NCI-H187 treated with DMSO at 0.1 percent for 48 hours (cell line): ENCODE measurements at regions not wholly inside any gene's neighbourhood (a gene's known extent, or its start where the extent isn't known, plus 50 kb on each side); places are given as distances from the start of the nearest gene placed in this dataset.
"Not testable (repeated sequence)": the region's sequence is repeated elsewhere in the genome, so short reads cannot be mapped to it uniquely, and the experiment has no call there.

Source experiments
- DNase-seq: peaks from one replicate; lab custom pipeline; 2025; lab: John Stamatoyannopoulos, UW

DNA sequence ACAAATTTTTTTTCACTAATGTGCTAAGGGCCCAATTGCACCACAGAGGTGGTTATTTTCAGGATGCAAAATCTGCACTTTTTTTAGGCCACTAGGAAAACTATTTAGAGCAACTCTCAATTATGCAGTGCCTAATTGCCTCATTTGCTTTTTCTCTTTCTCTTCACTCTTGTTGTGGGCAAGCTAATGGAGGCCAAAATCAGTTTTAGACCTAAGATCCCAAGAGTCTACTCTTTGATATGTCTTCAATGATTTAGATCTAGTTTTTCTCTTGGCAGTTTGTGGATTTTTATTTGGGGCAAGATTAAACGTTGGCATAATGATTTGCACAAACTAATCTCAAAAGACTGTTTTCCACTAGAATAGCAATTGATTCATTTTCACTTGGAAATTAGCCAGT, 1996.9 kb downstream of the LRRC4C start:
- DNase-seq, result no peak

DNA sequence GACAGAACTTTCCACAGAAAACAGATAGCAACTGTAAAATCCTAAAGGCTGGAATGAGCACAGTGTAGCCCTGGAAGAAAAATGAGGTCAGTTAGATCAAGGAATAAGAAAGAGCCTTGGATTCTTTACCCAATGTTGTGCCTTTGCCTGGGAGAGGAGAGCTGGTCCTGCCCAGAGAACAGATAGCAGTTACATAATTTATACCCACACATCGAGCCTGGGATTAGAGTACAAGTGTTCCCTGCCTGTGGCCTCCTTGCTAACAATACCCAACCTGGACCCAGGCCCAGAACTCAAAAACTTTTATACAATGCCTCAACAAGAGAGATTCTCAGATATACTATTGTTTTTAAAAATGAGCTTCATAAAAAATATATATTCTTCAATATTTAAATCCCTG, 1998.4 kb downstream of the LRRC4C start:
- no peak for DNase-seq

GRCh38 chr11:39459606-39460005, 1999.8 kb downstream of the LRRC4C start:
- no peak for DNase-seq

DNA sequence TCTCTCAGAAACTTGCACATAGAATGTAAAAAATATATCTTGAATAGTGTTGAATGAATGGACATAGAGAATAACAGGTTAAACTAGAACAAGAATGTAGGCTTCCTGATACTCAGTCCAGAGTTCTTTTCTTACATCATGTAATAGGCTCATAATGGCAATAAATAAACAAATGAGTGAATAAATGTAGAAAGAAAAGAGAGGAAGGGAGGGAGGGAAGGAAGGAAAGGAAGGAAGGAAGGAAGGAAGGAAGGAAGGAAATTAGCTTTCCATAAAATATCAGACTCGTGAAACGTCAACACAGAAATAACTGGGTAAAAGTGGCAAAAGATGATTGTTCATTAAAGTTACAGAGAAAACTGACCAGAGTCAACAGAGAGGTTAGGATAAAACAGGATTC, 2001.0 kb downstream of the LRRC4C start:
- no peak for DNase-seq

GRCh38 chr11:39443424-39444022, 2015.9 kb downstream of the LRRC4C start:
- no peak for DNase-seq

GRCh38 chr11:39442177-39442576, 2017.3 kb downstream of the LRRC4C start:
- DNase-seq, result no peak

- no peak for DNase-seq
These were observed 2023.8 kb downstream of the LRRC4C start for GRCh38 chr11:39435641-39436040.

DNA sequence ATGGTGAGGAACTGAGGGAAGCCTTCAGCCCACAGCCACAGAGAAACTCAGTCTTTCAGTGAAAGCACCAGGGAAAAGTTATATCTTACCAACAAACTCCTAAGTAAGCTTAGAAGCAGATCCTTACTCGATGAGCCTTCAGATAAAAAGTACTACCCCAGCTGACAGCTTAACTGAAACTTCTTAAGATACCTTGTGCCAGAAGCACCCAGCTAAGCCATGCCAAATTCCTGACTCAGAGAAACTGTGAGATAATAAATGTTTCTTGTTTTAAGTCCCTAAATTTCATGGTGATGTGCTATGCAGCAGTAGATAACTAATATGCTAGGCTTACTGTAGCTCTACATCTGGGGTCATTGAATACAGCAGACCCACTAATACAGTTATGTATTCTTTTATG, 2025.0 kb downstream of the LRRC4C start:
- no peak for DNase-seq

GRCh38 chr11:39432929-39433328, 2026.5 kb downstream of the LRRC4C start:
- no peak for DNase-seq

DNA sequence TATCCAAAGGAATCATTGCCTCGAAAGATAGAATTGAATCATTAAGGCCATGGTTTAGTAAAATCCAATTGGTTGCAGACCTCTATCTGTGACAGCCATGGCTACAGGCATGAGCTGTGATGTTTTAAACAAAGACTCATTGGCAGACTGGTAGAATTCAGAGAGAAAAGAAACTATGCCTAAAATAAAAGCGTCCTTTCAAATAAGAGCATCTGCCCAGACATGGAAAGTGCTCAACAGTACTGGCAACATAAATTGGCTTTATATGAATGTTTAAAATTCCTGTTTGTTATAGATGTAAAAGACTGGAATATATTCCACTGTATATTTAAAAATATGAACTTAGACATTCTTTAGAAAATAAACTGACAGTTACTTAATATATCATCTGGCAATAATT, 2034.2 kb downstream of the LRRC4C start:
- DNase-seq, result no peak

- no peak for DNase-seq
These were observed 2047.3 kb downstream of the LRRC4C start for GRCh38 chr11:39412117-39412516.

GRCh38 chr11:39385911-39386310, 2073.5 kb downstream of the LRRC4C start:
- DNase-seq, result no peak

GRCh38 chr11:39374963-39375698, 2084.3 kb downstream of the LRRC4C start:
- DNase-seq, result no peak

DNA sequence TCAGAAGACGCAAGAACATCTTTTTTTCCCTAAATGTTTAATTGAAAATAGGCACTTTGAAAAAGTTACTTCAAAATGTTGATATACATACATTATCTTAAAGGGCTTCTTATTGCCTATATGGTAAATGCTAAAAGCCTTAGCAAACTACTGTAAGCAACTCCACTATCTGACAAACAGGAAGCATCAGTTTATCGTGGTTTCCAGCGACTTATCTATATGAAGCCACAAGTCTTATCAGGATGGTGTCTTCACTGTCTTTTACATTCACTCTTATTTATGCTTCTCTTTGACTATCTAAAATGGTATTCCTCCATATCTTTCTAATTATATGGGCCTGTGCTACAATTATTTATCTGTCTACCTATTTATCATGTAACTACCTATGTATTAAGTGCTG, 2091.9 kb downstream of the LRRC4C start:
- DNase-seq, result no peak

DNA sequence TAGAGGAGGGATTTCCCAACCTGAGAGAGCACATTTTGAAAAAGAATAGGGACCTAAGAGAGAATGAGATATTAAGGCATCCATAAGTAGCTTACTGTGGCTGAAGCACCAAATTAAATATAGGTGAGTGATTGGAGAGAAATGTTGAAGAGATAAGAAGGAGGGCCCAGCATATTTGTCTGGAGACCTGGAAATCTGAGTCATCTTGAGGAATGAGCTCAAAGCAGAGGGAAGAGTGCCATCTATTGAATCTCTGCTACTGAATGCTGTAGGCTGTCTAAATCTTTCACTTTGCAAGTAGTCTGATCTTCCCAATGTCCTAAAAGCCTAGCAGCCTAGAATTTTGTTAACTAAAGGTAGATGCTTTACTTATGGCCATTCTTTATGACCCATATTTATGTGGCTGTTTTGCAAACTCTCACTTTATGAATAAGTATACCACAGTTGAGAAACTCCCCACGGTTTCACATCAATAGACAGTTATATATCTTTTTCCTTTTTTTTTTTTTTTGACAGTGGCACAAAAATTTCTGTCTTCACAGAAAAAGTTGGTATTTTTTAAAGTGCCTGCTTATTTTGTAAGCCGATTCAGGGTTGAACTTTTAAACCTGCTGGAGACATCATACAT, 2093.5 kb downstream of the LRRC4C start:
- DNase-seq, result no peak

DNA sequence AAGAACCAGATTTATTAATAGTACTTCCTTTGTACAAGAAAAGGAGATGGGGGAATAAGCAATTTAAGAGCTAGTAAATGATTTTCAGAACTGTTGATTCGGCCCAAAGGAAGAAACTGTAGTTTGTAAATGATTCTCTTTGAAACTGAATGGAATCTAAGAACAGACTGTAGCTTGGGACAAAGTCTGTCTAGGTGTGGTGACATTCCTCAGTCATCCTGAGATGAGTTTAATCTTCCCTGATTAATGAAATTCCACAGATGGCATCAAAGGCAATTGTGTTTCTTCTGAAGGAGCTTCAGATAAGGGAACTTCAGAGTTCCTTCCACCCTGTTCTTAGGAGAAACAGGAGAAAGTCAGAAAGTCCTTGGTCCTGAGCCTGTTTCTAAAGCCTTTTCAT, 2095.9 kb downstream of the LRRC4C start:
- no peak for DNase-seq

- DNase-seq, result no peak
These were observed 2097.9 kb downstream of the LRRC4C start for GRCh38 chr11:39361557-39361956.

DNA sequence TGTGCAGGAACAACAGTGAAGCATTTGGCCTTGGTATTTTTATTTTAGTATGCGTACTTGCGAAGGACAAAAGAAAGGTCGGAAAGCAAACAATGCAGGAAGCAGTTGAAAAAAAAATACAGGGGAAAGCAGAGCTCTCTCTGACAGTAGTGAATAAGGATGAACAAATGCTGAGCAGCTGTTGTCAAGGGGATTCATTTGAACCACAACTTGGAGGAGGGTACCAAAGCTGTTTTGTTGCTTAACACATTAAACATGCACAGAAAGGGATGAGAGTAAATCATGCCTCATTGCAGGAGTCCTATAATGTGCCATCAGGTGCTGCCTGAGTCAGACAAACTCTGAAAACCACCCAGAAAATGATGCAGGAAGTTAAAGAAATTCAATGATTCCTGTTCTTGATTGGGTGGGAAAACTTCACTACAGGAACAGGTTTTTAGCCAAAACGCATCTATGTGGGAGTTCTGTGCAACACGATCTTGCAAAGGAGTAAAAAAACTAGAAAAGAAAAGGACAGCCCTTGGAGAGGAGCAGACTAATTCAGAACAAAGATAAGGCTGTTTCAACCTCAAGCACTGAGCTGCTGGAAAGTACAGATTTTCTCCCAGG, 2113.5 kb downstream of the LRRC4C start:
- DNase-seq, result no peak

GRCh38 chr11:39341461-39341860, 2118.0 kb downstream of the LRRC4C start:
- DNase-seq, result no peak

DNA sequence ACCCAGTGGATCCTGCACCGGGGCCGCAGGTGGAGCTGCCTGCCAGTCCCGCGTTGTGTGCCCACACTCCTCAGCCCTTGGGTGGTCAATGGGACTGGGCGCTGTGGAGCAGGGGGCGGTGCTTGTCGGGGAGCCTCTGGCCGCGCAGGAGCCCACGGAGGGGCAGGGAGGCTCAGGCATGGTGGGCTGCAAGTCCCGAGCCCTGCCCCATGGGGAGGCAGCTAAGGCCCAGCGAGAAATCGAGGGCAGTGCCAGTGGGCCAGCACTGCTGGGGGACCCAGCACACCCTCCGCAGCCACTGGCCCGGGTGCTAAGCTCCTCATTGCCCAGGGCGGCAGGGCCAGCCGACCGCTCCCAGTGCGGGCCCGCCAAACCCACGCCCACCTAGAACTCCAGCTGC, 2126.4 kb downstream of the LRRC4C start:
- DNase-seq, result not testable (repeated sequence)

DNA sequence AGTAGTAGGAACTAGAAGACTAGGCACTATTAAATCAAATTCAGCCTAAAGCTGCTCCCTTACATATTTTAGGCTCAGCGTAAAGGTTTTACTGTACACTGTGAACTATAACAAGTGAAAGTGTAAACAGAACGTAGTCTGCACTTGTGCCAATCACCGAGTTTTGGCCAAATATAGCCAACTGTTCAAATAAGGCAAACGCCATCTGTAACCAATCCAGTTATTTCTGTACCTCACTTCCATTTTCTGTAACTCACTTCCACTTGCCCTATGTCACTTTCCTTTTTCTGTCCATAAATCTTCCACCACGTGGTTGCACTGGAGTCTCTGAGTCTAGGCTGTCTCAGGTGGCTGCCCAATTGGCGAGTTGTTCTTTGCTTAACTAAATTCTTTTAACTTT, 2132.2 kb downstream of the LRRC4C start:
- DNase-seq, result no peak

DNA sequence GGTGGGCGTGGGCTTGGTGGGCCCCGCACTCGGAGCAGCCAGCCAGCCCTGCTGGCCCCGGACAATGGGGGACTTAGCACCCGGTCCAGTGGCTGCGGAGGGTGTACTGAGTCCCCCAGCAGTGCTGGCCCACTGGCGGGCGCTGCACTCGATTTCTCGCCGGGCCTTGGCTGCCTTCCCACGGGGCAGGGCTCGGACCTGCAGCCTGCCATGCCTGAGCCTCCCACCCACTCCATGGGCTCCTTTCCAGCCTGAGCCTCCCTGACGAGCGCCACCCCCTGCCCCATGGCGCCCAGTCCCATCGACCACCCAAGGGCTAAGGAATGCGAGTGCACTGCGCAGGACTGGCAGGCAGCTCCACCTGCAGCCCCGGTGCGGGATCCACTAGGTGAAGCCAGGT, 2147.6 kb downstream of the LRRC4C start:
- DNase-seq, result not testable (repeated sequence)

DNA sequence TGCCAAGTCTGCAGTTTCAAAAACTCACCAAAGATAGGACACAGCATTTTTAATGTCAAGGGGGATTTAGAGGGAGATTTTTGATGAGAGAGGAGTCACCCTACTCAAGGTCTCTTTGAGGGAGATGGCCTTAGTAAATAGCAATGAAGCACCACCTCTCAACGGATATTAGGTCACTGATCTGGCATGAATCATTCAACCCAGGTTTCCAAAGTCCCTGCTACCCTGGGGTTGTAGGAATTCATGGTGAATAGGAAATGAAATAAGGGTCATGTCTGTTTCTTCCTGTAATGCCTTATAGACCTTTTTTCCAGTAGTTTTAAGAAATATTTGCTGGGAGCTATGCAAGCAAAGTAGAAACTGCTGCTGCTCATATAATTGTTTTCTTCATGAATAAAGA, 2154.9 kb downstream of the LRRC4C start:
- no peak for DNase-seq
